HepG2 (cell line): ENCODE measurements at regions not wholly inside any gene's neighbourhood (a gene's known extent, or its start where the extent isn't known, plus 50 kb on each side); places are given as distances from the start of the nearest gene placed in this dataset.
A peak's percentile ranks its signal among the peaks of the same experiment; 100 is the strongest.

ENCODE experiments used
- ATAC-seq: fragments of 200-7000 bp; cut with Tn5 transposase; 3 replicates; pipeline ENCODE4 v1.9.1; 2020; ENCODE audit warnings: mild to moderate bottlenecking, moderate library complexity
- BruUV-seq: library from RNA; stranded (reverse); fragments of 400-500 nt; replicated peaks from 2 replicates; lab custom pipeline; 2021; lab: Mats Ljungman, UMichigan
- CTCF ChIA-PET: fragments of 300-600 bp; formaldehyde crosslinking; extraction: SDS; loops from one replicate; lab custom pipeline; 2021; ENCODE audit warnings: low total read pairs, inconsistent platforms, low intra/inter-chr PET ratio; lab: Yijun Ruan, JAX
- POLR2A ChIA-PET: fragments of 350-600 bp; sonication (Branson Sonifier 250); formaldehyde crosslinking; loops from one replicate; lab custom pipeline; 2020; ENCODE audit warnings: antibody characterized with exemption, inconsistent platforms; lab: Yijun Ruan, JAX
- DNase-seq: peaks from one replicate; pipeline ENCODE4 v3.0.0-alpha.2; 2015; ENCODE audit warnings: low spot score
- FAIRE-seq: peaks from 3 replicates; lab custom pipeline; 2011; peaks lifted over from hg19 to GRCh38; lab: Jason Lieb, UNC
- H2AFZ ChIP-seq: one replicate; pipeline ENCODE4 v1.6.1; 2011; ENCODE audit warnings: low read length, inconsistent platforms
- H3K27ac ChIP-seq: fragments of 300-600 bp; 3 replicates; pipeline ENCODE4 v1.8.0; 2011; ENCODE audit warnings: mixed run types, mild to moderate bottlenecking, mixed read lengths, low read length, inconsistent platforms; ENCODE audit not compliant: insufficient read depth; ENCODE audit errors: extremely low read length
- H3K27me3 ChIP-seq, 2 experiments: fragments of 200-600 bp in 1 of 2; 2 replicates in 1 of 2; 3 replicates in 1 of 2; pipeline versions ENCODE4 v1.6.0 to v1.8.0; 2011; ENCODE audit warnings: low read length in 2 of 2, mild to moderate bottlenecking in 2 of 2, moderate library complexity in 2 of 2, inconsistent platforms in 1 of 2; ENCODE audit not compliant: insufficient read depth in 2 of 2, control insufficient read depth in 1 of 2
- H3K36me3 ChIP-seq, 2 experiments: fragments of 200-600 bp in 1 of 2; replicated peaks in 1 of 2; 2 replicates in 1 of 2; 3 replicates in 1 of 2; pipeline versions ENCODE4 v1.5.1 to v1.8.0; 2011; ENCODE audit warnings: low read length in 2 of 2, inconsistent platforms in 1 of 2; ENCODE audit not compliant: insufficient read depth in 2 of 2, control insufficient read depth in 1 of 2
- H3K4me1 ChIP-seq: 2 replicates; pipeline ENCODE4 v1.5.1; 2012; ENCODE audit warnings: low read length, inconsistent platforms; ENCODE audit not compliant: insufficient read depth
- H3K4me2 ChIP-seq: 2 replicates; pipeline ENCODE4 v1.6.0; 2011; ENCODE audit warnings: low read depth, low read length, inconsistent platforms
- H3K4me3 ChIP-seq, 3 experiments: fragments of 200-600 bp in 1 of 3; sonication (generic), shearing (Covaris generic) in 1 of 3; replicated peaks in 1 of 3; 2 replicates each; pipeline ENCODE4 v1.5.1; 2011 to 2016; ENCODE audit warnings: low read length in 3 of 3, inconsistent platforms in 2 of 3, low read depth in 2 of 3, mild to moderate bottlenecking in 2 of 3, control low read depth in 1 of 3, mixed read lengths in 1 of 3; ENCODE audit not compliant: insufficient read depth in 1 of 3
- H3K79me2 ChIP-seq: one replicate; pipeline ENCODE4 v1.6.1; 2011; ENCODE audit warnings: low read length, inconsistent platforms; ENCODE audit not compliant: insufficient read depth
- H3K9ac ChIP-seq: 2 replicates; pipeline ENCODE4 v1.6.0; 2011; ENCODE audit warnings: mild to moderate bottlenecking, low read depth, low read length, inconsistent platforms; ENCODE audit not compliant: insufficient read depth
- H3K9me3 ChIP-seq: 2 replicates; pipeline ENCODE4 v1.5.1; 2012; ENCODE audit warnings: mild to moderate bottlenecking, low read length
- H4K20me1 ChIP-seq: 2 replicates; pipeline ENCODE4 v1.6.0; 2011; ENCODE audit warnings: inconsistent platforms, mild to moderate bottlenecking, low read length, moderate library complexity; ENCODE audit not compliant: insufficient read depth
- ELF1 ChIP-seq: sonication (generic); formaldehyde crosslinking; IDR thresholded peaks from 2 replicates; pipeline ENCODE4 v1.4.0; 2020; ENCODE audit warnings: missing genetic modification reagents
- HNF1A ChIP-seq, 2 experiments: sonication (generic) in 1 of 2; formaldehyde crosslinking in 1 of 2; IDR thresholded peaks; 2 replicates each; pipeline versions ENCODE4 v1.4.0 to v1.6.1; 2016 to 2020; ENCODE audit warnings: borderline replicate concordance in 1 of 2, low read depth in 1 of 2, mild to moderate bottlenecking in 1 of 2, missing genetic modification reagents in 1 of 2
- YEATS4 ChIP-seq: sonication (generic); formaldehyde crosslinking; IDR thresholded peaks from 2 replicates; pipeline ENCODE4 v1.4.0; 2020; ENCODE audit warnings: missing genetic modification reagents, borderline replicate concordance
- ZNF280D ChIP-seq: sonication (generic); formaldehyde crosslinking; IDR thresholded peaks from 2 replicates; pipeline ENCODE4 v1.5.1; 2020; ENCODE audit warnings: mild to moderate bottlenecking, missing genetic modification reagents
- WGBS: methylation state at CpG from one replicate; pipeline ENCODE4 v1.1.6; 2017; ENCODE audit warnings: low lambda C conversion rate; 5-methylcytosine and 5-hydroxymethylcytosine counted together
- in situ Hi-C: cut with HindIII; loops from 2 replicates; pipeline ENCODE4 v1.10.0; 2017; ENCODE audit warnings: low pct_unique_long_range_greater_than_20kb; ENCODE audit not compliant: extremely low pct_ligation_motif_present
- intact Hi-C: fragments of 100-400 bp; cut with micrococcal nuclease; formaldehyde crosslinking; loops from one replicate; pipeline ENCODE4 v1.10.0; 2022; ENCODE audit not compliant: unreplicated experiment

- H3K9ac ChIP-seq = no peak overlapping the region
- H2AFZ ChIP-seq = no peak overlapping the region
- H3K79me2 ChIP-seq = no peaks in the 10 kb centered on the region
- BruUV-seq = no TSS peak
- in situ Hi-C loops = no loop called here
- 4% methylated on average over 3 of the region's 3 CpGs for WGBS
- intact Hi-C loops = no loop called here
- no peaks in the 10 kb centered on the region; the same call in 1 of the 2 replicates for H4K20me1 ChIP-seq
- no peak for TF ChIP-seq ZNF280D
- peak; percentile 73 for TF ChIP-seq HNF1A (IDR thresholded peaks at IDR 0.05; ENCODE audit: low read depth)
- TF ChIP-seq HNF1A (CRISPR knock-in tag; IDR thresholded peaks at IDR 0.05; ENCODE audit: borderline replicate concordance) = no peak
- no peak for TF ChIP-seq YEATS4
- TF ChIP-seq ELF1 (CRISPR knock-in tag) = peak; percentile 49; the same call in 1 of the 2 replicates
- no peak overlapping the region for H3K4me3 ChIP-seq
- peak overlapping the region; percentile 48 for H3K4me2 ChIP-seq
- ChIA-PET POLR2A (no interaction called here), CTCF (no interaction called here)
- H3K27ac ChIP-seq = no peak overlapping the region
- H3K4me1 ChIP-seq = peaks cover 12% of the 10 kb centered on the region
- no peaks in the 10 kb centered on the region for H3K9me3 ChIP-seq
- FAIRE-seq (no peak), ATAC-seq (peak; percentile 82), DNase-seq (peak; percentile 18)
- H3K27me3 ChIP-seq = peaks cover 0 to 17% of the 10 kb centered on the region in 2 experiments; a peak in 3 of 5 replicates
- H3K36me3 ChIP-seq = no peaks in the 10 kb centered on the region
These were observed 63.2 kb upstream of the VPREB1 start for GRCh38 chr22:22181341-22181850.
